ENCODE measurements at regions not wholly inside any gene's neighbourhood (a gene's known extent, or its start where the extent isn't known, plus 50 kb on each side); places are given as distances from the start of the nearest gene placed in this dataset.

GRCh38 chr22:48934446-48934845 lies 893.2 kb downstream of the BRD1 start:
- WGBS (ENCODE audit: insufficient coverage) = no CpG with 5 or more reads among the region's 1 CpG
- POLR2A ChIA-PET = no interaction called here
- no peaks in the 10 kb centered on the region for H3K4me1 ChIP-seq (ENCODE audit: control insufficient read depth in 2 of 2, insufficient read depth in 2 of 2, low read length in 2 of 2)

GRCh38 chr22:48931452-48931851 lies 896.2 kb downstream of the BRD1 start:
- no peak overlapping the region for H3K27ac ChIP-seq (ENCODE audit: low read length in 2 of 2)
- no peaks in the 10 kb centered on the region for H4K20me1 ChIP-seq (ENCODE audit: control insufficient read depth, insufficient read depth, low read length, poor library complexity, severe bottlenecking)
- no peaks in the 10 kb centered on the region for H3K9me3 Mint-ChIP-seq (ENCODE audit: insufficient read depth)
- no peak overlapping the region for H2AFZ ChIP-seq (ENCODE audit: insufficient read depth, low read depth, low read length, poor library complexity, severe bottlenecking)
- H3K36me3 ChIP-seq (replicated peaks in 1 of 2; ENCODE audit: control extremely low read depth in 1 of 2, control insufficient read depth in 1 of 2, extremely low read depth in 1 of 2, insufficient read depth in 2 of 2, low read length in 1 of 2) = no peaks in the 10 kb centered on the region
- no peak overlapping the region for H3K27ac Mint-ChIP-seq
- ChIA-PET CTCF (no interaction called here), POLR2A (no interaction called here)
- TF ChIP-seq CTCF (IDR thresholded peaks at IDR 0.05) = no peak
- no peak for TF ChIP-seq EZH2 (IDR thresholded peaks at IDR 0.05; ENCODE audit: borderline replicate concordance, insufficient read depth, low read depth, low read length, poor library complexity, severe bottlenecking)
- H3K79me2 ChIP-seq (ENCODE audit: control insufficient read depth, insufficient read depth, low read length) = no peaks in the 10 kb centered on the region
- no peak overlapping the region for H3K4me3 Mint-ChIP-seq
- H3K4me2 ChIP-seq (replicated peaks; ENCODE audit: low read depth, low read length, poor library complexity, severe bottlenecking) = no peak overlapping the region
- no peaks in the 10 kb centered on the region for H3K4me1 ChIP-seq (ENCODE audit: control insufficient read depth in 2 of 2, insufficient read depth in 2 of 2, low read length in 2 of 2)
- no peaks in the 10 kb centered on the region for H3K27me3 ChIP-seq (replicated peaks in 1 of 4; ENCODE audit: control extremely low read depth in 1 of 4, control insufficient read depth in 3 of 4, insufficient read depth in 4 of 4, low read length in 3 of 4)
- no peaks in the 10 kb centered on the region for H3K4me1 Mint-ChIP-seq
- ATAC-seq (ENCODE audit: low read depth) = no peak
- DNase-seq = no peak
- WGBS (ENCODE audit: insufficient coverage) = 74% methylated on average over 5 of the region's 6 CpGs
- H3K4me3 ChIP-seq (ENCODE audit: control extremely low read depth in 1 of 5, extremely low read depth in 1 of 5, insufficient read depth in 1 of 5, low read depth in 2 of 5, low read length in 4 of 5) = no peak overlapping the region
- peaks cover 4% of the 10 kb centered on the region for H3K27me3 Mint-ChIP-seq
- peaks cover 0 to 3% (median 1%) of the 10 kb centered on the region in 3 donors for H3K9me3 ChIP-seq (ENCODE audit: control extremely low read depth in 1 of 3, control insufficient read depth in 2 of 3, insufficient read depth in 1 of 3, low read length in 2 of 3)
- intact Hi-C loops (cut with micrococcal nuclease) = no loop called here
- H3K9ac ChIP-seq (ENCODE audit: low read length) = no peak overlapping the region

More at GRCh38 chr22:48934446-48934845, 893.2 kb downstream of the BRD1 start:
- H3K9me3 Mint-ChIP-seq (ENCODE audit: insufficient read depth) = no peaks in the 10 kb centered on the region
- Histone ChIP-seq H3K27ac (ENCODE audit: low read length in 2 of 2) (no peak overlapping the region), H3K9me3 (ENCODE audit: control extremely low read depth in 1 of 3, control insufficient read depth in 2 of 3, insufficient read depth in 1 of 3, low read length in 2 of 3) (peaks cover 0 to 5% (median 1%) of the 10 kb centered on the region in 3 donors), H2AFZ (ENCODE audit: insufficient read depth, low read depth, low read length, poor library complexity, severe bottlenecking) (no peak overlapping the region), H3K36me3 (replicated peaks in 1 of 2; ENCODE audit: control extremely low read depth in 1 of 2, control insufficient read depth in 1 of 2, extremely low read depth in 1 of 2, insufficient read depth in 2 of 2, low read length in 1 of 2) (no peaks in the 10 kb centered on the region), H3K4me3 (ENCODE audit: control extremely low read depth in 1 of 5, extremely low read depth in 1 of 5, insufficient read depth in 1 of 5, low read depth in 2 of 5, low read length in 4 of 5) (no peak overlapping the region), H3K4me2 (replicated peaks; ENCODE audit: low read depth, low read length, poor library complexity, severe bottlenecking) (no peak overlapping the region), H3K9ac (ENCODE audit: low read length) (no peak overlapping the region), H3K79me2 (ENCODE audit: control insufficient read depth, insufficient read depth, low read length) (no peaks in the 10 kb centered on the region), H3K27me3 (replicated peaks in 1 of 4; ENCODE audit: control extremely low read depth in 1 of 4, control insufficient read depth in 3 of 4, insufficient read depth in 4 of 4, low read length in 3 of 4) (no peaks in the 10 kb centered on the region), H4K20me1 (ENCODE audit: control insufficient read depth, insufficient read depth, low read length, poor library complexity, severe bottlenecking) (no peaks in the 10 kb centered on the region)
- intact Hi-C loops (cut with micrococcal nuclease) = no loop called here
- no peak overlapping the region for H3K4me3 Mint-ChIP-seq
- CTCF ChIA-PET = interaction anchor here (1.3 kb wide), 1 partner anchor 9 kb away, joined by 4 read pairs; no protein-coding TSS in a partner anchor
- no peak for ATAC-seq (ENCODE audit: low read depth)
- no peak for DNase-seq
- no peaks in the 10 kb centered on the region for H3K4me1 Mint-ChIP-seq
- TF ChIP-seq CTCF (IDR thresholded peaks at IDR 0.05) (no peak), EZH2 (IDR thresholded peaks at IDR 0.05; ENCODE audit: borderline replicate concordance, insufficient read depth, low read depth, low read length, poor library complexity, severe bottlenecking) (no peak)
- no peak overlapping the region for H3K27ac Mint-ChIP-seq
- peaks cover 4% of the 10 kb centered on the region for H3K27me3 Mint-ChIP-seq
